Hepatocyte (in vitro differentiated cells): ENCODE measurements at regions not wholly inside any gene's neighbourhood (a gene's known extent, or its start where the extent isn't known, plus 50 kb on each side); places are given as distances from the start of the nearest gene placed in this dataset.

Experiments
- DNase-seq: peaks from one replicate; pipeline ENCODE4 v3.0.0-alpha.2; 2016; ENCODE audit warnings: low spot score
- H2AFZ ChIP-seq: fragments of 200-600 bp; sonication (generic); 2 replicates; pipeline ENCODE4 v1.6.0; 2016; ENCODE audit warnings: antibody characterized with exemption, mild to moderate bottlenecking
- H3K27ac ChIP-seq: fragments of 200-600 bp; sonication (generic); 2 replicates; pipeline ENCODE4 v1.5.1; 2016; ENCODE audit warnings: mild to moderate bottlenecking
- H3K27me3 ChIP-seq: fragments of 200-600 bp; sonication (generic); 2 replicates; pipeline ENCODE4 v1.6.1; 2016
- H3K36me3 ChIP-seq: fragments of 200-600 bp; sonication (generic); replicated peaks from 2 replicates; pipeline ENCODE4 v1.5.1; 2016; ENCODE audit warnings: low read depth; ENCODE audit not compliant: insufficient read depth
- H3K4me1 ChIP-seq: fragments of 200-600 bp; sonication (generic); 2 replicates; pipeline ENCODE4 v1.5.1; 2016; ENCODE audit warnings: mild to moderate bottlenecking, moderate library complexity; ENCODE audit not compliant: insufficient read depth
- H3K4me2 ChIP-seq: fragments of 200-600 bp; sonication (generic); 2 replicates; pipeline ENCODE4 v1.6.0; 2016
- H3K4me3 ChIP-seq: fragments of 200-600 bp; sonication (generic); 2 replicates; pipeline ENCODE4 v1.5.1; 2016; ENCODE audit warnings: mild to moderate bottlenecking
- H3K79me2 ChIP-seq: fragments of 200-600 bp; sonication (generic); 2 replicates; pipeline ENCODE4 v1.6.0; 2017; ENCODE audit warnings: mild to moderate bottlenecking
- H3K9me2 ChIP-seq: fragments of 200-600 bp; sonication (generic); replicated peaks from 2 replicates; pipeline ENCODE4 v1.6.0; 2017; ENCODE audit warnings: mild to moderate bottlenecking; ENCODE audit not compliant: insufficient read depth
- H3K9me3 ChIP-seq: fragments of 200-600 bp; sonication (generic); 2 replicates; pipeline ENCODE4 v1.5.1; 2016; ENCODE audit warnings: low read depth, mild to moderate bottlenecking
- H4K20me1 ChIP-seq: fragments of 200-600 bp; sonication (generic); 2 replicates; pipeline ENCODE4 v1.6.0; 2016; ENCODE audit warnings: mild to moderate bottlenecking; ENCODE audit not compliant: insufficient read depth, poor library complexity, severe bottlenecking
- EZH2 ChIP-seq: fragments of 200-600 bp; sonication (generic); IDR thresholded peaks from 2 replicates; pipeline ENCODE4 v1.6.1; 2016; ENCODE audit warnings: antibody characterized with exemption, mild to moderate bottlenecking, borderline replicate concordance
- EZH2phosphoT487 ChIP-seq: fragments of 200-600 bp; sonication (generic); IDR thresholded peaks from one replicate; pipeline ENCODE4 v1.6.1; 2018; ENCODE audit warnings: antibody characterized with exemption, mild to moderate bottlenecking, low read depth, moderate library complexity; ENCODE audit not compliant: unreplicated experiment, severe bottlenecking
- WGBS: methylation state at CpG from one replicate; pipeline ENCODE4 v1.1.6; 2016; ENCODE audit warnings: low lambda C conversion rate; ENCODE audit errors: missing lambda C conversion rate; 5-methylcytosine and 5-hydroxymethylcytosine counted together
- TF ChIP-seq, protein P1 (sequence below): fragments of 200-600 bp; sonication (generic); IDR thresholded peaks from 2 replicates; pipeline ENCODE4 v1.5.1; 2016; ENCODE audit warnings: antibody characterized with exemption, mild to moderate bottlenecking; ENCODE audit not compliant: poor library complexity

DNA sequence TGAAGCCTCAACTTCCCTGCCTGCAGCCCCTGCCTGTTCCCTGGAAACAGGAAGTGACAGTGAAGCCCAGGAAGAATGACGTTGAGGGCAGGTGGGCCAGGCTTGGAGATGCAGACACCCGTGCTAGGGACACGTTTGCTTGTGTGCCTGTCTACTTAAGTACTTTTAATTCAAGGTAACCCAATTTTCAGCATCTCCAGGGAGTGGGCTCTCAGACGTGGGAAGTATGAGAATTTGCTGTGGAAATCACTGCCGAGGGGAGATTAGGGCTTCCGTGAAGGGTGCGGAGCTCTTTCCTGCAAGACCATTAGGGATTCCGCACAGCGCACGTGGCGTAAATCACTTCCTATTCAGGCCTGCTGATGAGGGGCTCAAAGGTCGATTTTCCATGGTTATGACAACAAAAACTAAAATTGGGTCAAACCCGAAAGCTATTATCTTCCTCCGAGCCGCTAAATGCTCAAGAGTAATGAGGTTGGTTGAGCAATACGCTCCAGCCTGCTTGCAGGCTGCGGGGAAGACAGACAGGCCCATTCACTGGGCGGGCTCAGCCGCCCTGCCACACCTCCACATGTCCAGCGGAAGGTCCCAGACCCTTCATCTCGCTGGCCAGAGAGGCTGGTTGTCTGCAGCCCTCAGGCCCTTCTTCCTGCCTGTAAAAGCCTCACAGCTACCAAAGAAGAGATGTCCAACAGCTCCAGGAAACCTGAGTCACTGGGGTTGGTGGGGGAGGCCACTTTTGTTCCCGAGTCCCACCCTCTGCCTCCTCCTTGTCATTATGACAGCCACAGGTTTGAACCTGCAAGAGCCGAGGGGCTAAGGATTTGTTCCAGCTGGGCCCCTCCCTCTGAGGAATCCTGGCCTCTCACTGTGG is 109.9 kb downstream of the RBFOX3 start:
- H3K4me2 ChIP-seq, result no peak overlapping the region
- H3K4me1 ChIP-seq, result no peaks in the 10 kb centered on the region
- no peaks in the 10 kb centered on the region for H3K36me3 ChIP-seq
- H3K79me2 ChIP-seq, result no peaks in the 10 kb centered on the region
- peak; percentile 45 for DNase-seq
- H4K20me1 ChIP-seq, result no peaks in the 10 kb centered on the region
- TF ChIP-seq, protein P1, sequence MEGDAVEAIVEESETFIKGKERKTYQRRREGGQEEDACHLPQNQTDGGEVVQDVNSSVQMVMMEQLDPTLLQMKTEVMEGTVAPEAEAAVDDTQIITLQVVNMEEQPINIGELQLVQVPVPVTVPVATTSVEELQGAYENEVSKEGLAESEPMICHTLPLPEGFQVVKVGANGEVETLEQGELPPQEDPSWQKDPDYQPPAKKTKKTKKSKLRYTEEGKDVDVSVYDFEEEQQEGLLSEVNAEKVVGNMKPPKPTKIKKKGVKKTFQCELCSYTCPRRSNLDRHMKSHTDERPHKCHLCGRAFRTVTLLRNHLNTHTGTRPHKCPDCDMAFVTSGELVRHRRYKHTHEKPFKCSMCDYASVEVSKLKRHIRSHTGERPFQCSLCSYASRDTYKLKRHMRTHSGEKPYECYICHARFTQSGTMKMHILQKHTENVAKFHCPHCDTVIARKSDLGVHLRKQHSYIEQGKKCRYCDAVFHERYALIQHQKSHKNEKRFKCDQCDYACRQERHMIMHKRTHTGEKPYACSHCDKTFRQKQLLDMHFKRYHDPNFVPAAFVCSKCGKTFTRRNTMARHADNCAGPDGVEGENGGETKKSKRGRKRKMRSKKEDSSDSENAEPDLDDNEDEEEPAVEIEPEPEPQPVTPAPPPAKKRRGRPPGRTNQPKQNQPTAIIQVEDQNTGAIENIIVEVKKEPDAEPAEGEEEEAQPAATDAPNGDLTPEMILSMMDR, result no peak
- TF ChIP-seq EZH2 (no peak), EZH2phosphoT487 (no peak)
- 59% methylated on average over 23 of the region's 23 CpGs for WGBS
- no peak overlapping the region for H2AFZ ChIP-seq
- no peaks in the 10 kb centered on the region for H3K9me2 ChIP-seq
- no peak overlapping the region for H3K4me3 ChIP-seq
- H3K27ac ChIP-seq, result no peak overlapping the region
- H3K9me3 ChIP-seq, result no peaks in the 10 kb centered on the region
- H3K27me3 ChIP-seq, result no peaks in the 10 kb centered on the region

DNA sequence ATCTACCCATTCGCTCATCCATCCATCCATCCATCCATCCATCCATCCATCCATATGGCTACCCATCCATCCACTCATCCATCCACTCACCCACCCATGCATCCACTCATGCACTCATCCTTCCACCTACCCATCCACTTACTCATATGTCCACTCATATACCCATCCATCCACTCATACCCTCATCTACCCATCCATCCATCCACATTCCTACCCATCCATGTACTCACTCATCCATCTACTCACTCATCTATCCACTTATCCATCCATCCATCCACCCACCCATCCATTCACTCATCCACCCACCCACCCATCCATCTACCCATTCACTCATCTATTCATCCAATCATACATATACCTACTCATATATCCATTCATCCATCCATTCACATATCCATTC is 112.0 kb downstream of the RBFOX3 start:
- Histone ChIP-seq H3K27ac (no peak overlapping the region), H3K4me1 (no peaks in the 10 kb centered on the region), H4K20me1 (no peaks in the 10 kb centered on the region), H3K9me2 (no peaks in the 10 kb centered on the region), H3K27me3 (no peaks in the 10 kb centered on the region), H3K79me2 (no peaks in the 10 kb centered on the region), H2AFZ (no peak overlapping the region), H3K4me2 (no peak overlapping the region), H3K4me3 (no peak overlapping the region), H3K9me3 (no peaks in the 10 kb centered on the region), H3K36me3 (no peaks in the 10 kb centered on the region)
- WGBS, result no CpG with 5 or more reads among the region's 1 CpG
- no peak for DNase-seq
- TF ChIP-seq, protein P1, result no peak
- TF ChIP-seq EZH2phosphoT487, result no peak
- no peak for TF ChIP-seq EZH2

DNA sequence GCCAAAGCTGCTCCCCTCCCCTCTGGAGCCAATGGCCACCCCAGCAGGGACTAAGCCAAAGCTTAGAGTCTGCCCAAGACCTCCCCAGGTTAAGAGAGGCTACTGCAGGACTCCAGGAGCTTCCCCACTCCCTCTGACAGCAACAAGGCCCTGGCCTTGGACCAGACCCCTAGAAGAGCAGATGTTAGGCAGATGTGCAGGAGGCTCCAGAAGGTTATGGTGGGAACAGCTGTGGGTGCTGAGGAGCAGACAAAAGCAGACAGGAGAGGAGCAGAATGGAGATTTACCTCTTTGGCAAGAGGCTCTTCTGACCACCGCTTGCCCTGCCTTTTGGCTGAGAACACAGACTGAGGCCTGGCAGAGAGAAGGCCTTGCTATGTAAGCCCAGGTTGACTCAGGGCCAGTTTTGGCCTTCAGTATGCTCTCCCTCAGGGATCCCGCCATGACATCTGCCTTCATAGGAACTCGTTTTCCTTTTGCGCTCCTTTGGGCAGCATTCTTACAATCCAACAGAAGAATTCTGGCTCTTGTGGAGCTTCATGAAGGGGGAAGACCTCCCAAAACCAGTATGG is 113.0 kb downstream of the RBFOX3 start:
- H3K27me3 ChIP-seq, result no peaks in the 10 kb centered on the region
- TF ChIP-seq EZH2phosphoT487 (no peak), EZH2 (no peak)
- TF ChIP-seq, protein P1, result no peak
- DNase-seq, result no peak
- H3K9me2 ChIP-seq, result no peaks in the 10 kb centered on the region
- no peak overlapping the region for H3K4me3 ChIP-seq
- H3K9me3 ChIP-seq, result no peaks in the 10 kb centered on the region
- H3K36me3 ChIP-seq, result no peaks in the 10 kb centered on the region
- no peaks in the 10 kb centered on the region for H3K4me1 ChIP-seq
- 96% methylated on average over 4 of the region's 4 CpGs for WGBS
- no peak overlapping the region for H3K27ac ChIP-seq
- no peak overlapping the region for H3K4me2 ChIP-seq
- H3K79me2 ChIP-seq, result no peaks in the 10 kb centered on the region
- no peaks in the 10 kb centered on the region for H4K20me1 ChIP-seq
- H2AFZ ChIP-seq, result no peak overlapping the region
